Neutrophil (primary cell): ENCODE measurements at regions not wholly inside any gene's neighbourhood (a gene's known extent, or its start where the extent isn't known, plus 50 kb on each side); places are given as distances from the start of the nearest gene placed in this dataset.

Source experiments
- H3K27ac ChIP-seq: fragments of 200-600 bp; sonication (generic); 2 replicates; pipeline ENCODE4 v1.5.1; 2016; ENCODE audit warnings: mild to moderate bottlenecking, moderate library complexity
- H3K27me3 ChIP-seq: fragments of 200-600 bp; sonication (generic); 2 replicates; pipeline ENCODE4 v1.6.0; 2016; ENCODE audit warnings: mild to moderate bottlenecking
- H3K36me3 ChIP-seq: fragments of 200-600 bp; sonication (generic); 2 replicates; pipeline ENCODE4 v1.5.1; 2017
- H3K4me1 ChIP-seq, 2 experiments: fragments of 200-600 bp in 1 of 2; sonication (generic) in 1 of 2; 1 replicate in 1 of 2; 2 replicates in 1 of 2; pipeline versions ENCODE4 v1.5.1 to v1.6.1; 2013 to 2016; ENCODE audit warnings: low read depth in 1 of 2, low read length in 1 of 2, mild to moderate bottlenecking in 1 of 2, moderate library complexity in 1 of 2; ENCODE audit not compliant: control insufficient read depth in 1 of 2, insufficient read depth in 1 of 2
- H3K4me3 ChIP-seq, 2 experiments: fragments of 200-600 bp in 1 of 2; sonication (generic) in 1 of 2; 1 replicate in 1 of 2; 2 replicates in 1 of 2; pipeline ENCODE4 v1.5.1; 2013 to 2016; ENCODE audit warnings: low read depth in 1 of 2, low read length in 1 of 2, mild to moderate bottlenecking in 1 of 2, moderate library complexity in 1 of 2
- H3K9me3 ChIP-seq: fragments of 200-600 bp; sonication (generic); 2 replicates; pipeline ENCODE4 v1.5.1; 2016
- CTCF ChIP-seq: fragments of 200-600 bp; sonication (generic); IDR thresholded peaks from 2 replicates; pipeline ENCODE4 v1.5.1; 2016; ENCODE audit warnings: antibody characterized with exemption

- Histone ChIP-seq H3K36me3 (no peaks in the 10 kb centered on the region), H3K27ac (no peak overlapping the region), H3K4me1 (no peaks in the 10 kb centered on the region), H3K9me3 (no peaks in the 10 kb centered on the region), H3K4me3 (no peak overlapping the region), H3K27me3 (no peaks in the 10 kb centered on the region)
- no peak for TF ChIP-seq CTCF
Observed at GRCh38 chr4:140277576-140277975, 95.9 kb upstream of the SCOC start.

GRCh38 chr4:140271553-140271952, 101.9 kb upstream of the SCOC start:
- Histone ChIP-seq H3K4me3 (no peak overlapping the region), H3K27ac (no peak overlapping the region), H3K9me3 (no peaks in the 10 kb centered on the region), H3K36me3 (no peaks in the 10 kb centered on the region), H3K4me1 (no peaks in the 10 kb centered on the region), H3K27me3 (no peaks in the 10 kb centered on the region)
- TF ChIP-seq CTCF: no peak

- Histone ChIP-seq H3K27me3 (no peaks in the 10 kb centered on the region), H3K4me3 (no peak overlapping the region), H3K27ac (no peak overlapping the region), H3K9me3 (no peaks in the 10 kb centered on the region), H3K4me1 (no peaks in the 10 kb centered on the region), H3K36me3 (no peaks in the 10 kb centered on the region)
- TF ChIP-seq CTCF: no peak
Observed at GRCh38 chr4:140269369-140269768, 104.1 kb upstream of the SCOC start.

- Histone ChIP-seq H3K9me3 (no peaks in the 10 kb centered on the region), H3K4me3 (no peak overlapping the region), H3K27me3 (no peaks in the 10 kb centered on the region), H3K4me1 (no peaks in the 10 kb centered on the region), H3K36me3 (no peaks in the 10 kb centered on the region), H3K27ac (no peak overlapping the region)
- no peak for TF ChIP-seq CTCF
Observed at GRCh38 chr4:140268186-140268841, 105.1 kb upstream of the SCOC start.

GRCh38 chr4:140267576-140267975, 105.9 kb upstream of the SCOC start:
- Histone ChIP-seq H3K27ac (no peak overlapping the region), H3K4me3 (no peak overlapping the region), H3K27me3 (no peaks in the 10 kb centered on the region), H3K4me1 (no peaks in the 10 kb centered on the region), H3K36me3 (no peaks in the 10 kb centered on the region), H3K9me3 (no peaks in the 10 kb centered on the region)
- no peak for TF ChIP-seq CTCF
